Islet precursor cell (in vitro differentiated cells): ENCODE measurements at regions not wholly inside any gene's neighbourhood (a gene's known extent, or its start where the extent isn't known, plus 50 kb on each side); places are given as distances from the start of the nearest gene placed in this dataset.
"Not testable (repeated sequence)": the region's sequence is repeated elsewhere in the genome, so short reads cannot be mapped to it uniquely, and the experiment has no call there.

Experiments used
- DNase-seq: peaks from one replicate; pipeline ENCODE4 v3.0.0-alpha.2; 2018

- DNase-seq, result not testable (repeated sequence)
Measured at GRCh38 chr2:132220589-132220988, 58.8 kb upstream of the ANKRD30BL start.

GRCh38 chr2:132221886-132222285, 60.1 kb upstream of the ANKRD30BL start:
- not testable (repeated sequence) for DNase-seq

GRCh38 chr2:132252191-132252893, 90.6 kb upstream of the ANKRD30BL start:
- no peak for DNase-seq

- no peak for DNase-seq
Measured at GRCh38 chr2:132252894-132253264, 91.1 kb upstream of the ANKRD30BL start.

GRCh38 chr2:132253496-132254305, 91.9 kb upstream of the ANKRD30BL start:
- DNase-seq, result no peak

- DNase-seq, result not testable (repeated sequence)
Measured at GRCh38 chr2:132254306-132254919, 92.7 kb upstream of the ANKRD30BL start.

GRCh38 chr2:132255714-132256113, 94.0 kb upstream of the ANKRD30BL start:
- no peak for DNase-seq

GRCh38 chr2:132256251-132256902, 94.6 kb upstream of the ANKRD30BL start:
- no peak for DNase-seq

- not testable (repeated sequence) for DNase-seq
Measured at GRCh38 chr2:132256903-132257300, 95.2 kb upstream of the ANKRD30BL start.

- not testable (repeated sequence) for DNase-seq
Measured at GRCh38 chr2:132257301-132258171, 95.8 kb upstream of the ANKRD30BL start.

- not testable (repeated sequence) for DNase-seq
Measured at GRCh38 chr2:132259276-132259675, 97.5 kb upstream of the ANKRD30BL start.

- not testable (repeated sequence) for DNase-seq
Measured at GRCh38 chr2:132265595-132265994, 103.8 kb upstream of the ANKRD30BL start.

GRCh38 chr2:132267105-132267497, 105.3 kb upstream of the ANKRD30BL start:
- no peak for DNase-seq

- not testable (repeated sequence) for DNase-seq
Measured at GRCh38 chr2:132267498-132268283, 105.9 kb upstream of the ANKRD30BL start.

- DNase-seq, result peak; percentile 97
Measured at GRCh38 chr2:132268284-132268976, 106.7 kb upstream of the ANKRD30BL start.

GRCh38 chr2:132268977-132269523, 107.3 kb upstream of the ANKRD30BL start:
- DNase-seq, result no peak

- DNase-seq, result no peak
Measured at GRCh38 chr2:132270255-132270654, 108.5 kb upstream of the ANKRD30BL start.

- no peak for DNase-seq
Measured at GRCh38 chr2:132270981-132271546, 109.3 kb upstream of the ANKRD30BL start.

- DNase-seq, result not testable (repeated sequence)
Measured at GRCh38 chr2:132271794-132272193, 110.0 kb upstream of the ANKRD30BL start.

- no peak for DNase-seq
Measured at GRCh38 chr2:132272713-132273112, 111.0 kb upstream of the ANKRD30BL start.
